ENCODE measurements at regions not wholly inside any gene's neighbourhood (a gene's known extent, or its start where the extent isn't known, plus 50 kb on each side); places are given as distances from the start of the nearest gene placed in this dataset.

DNA sequence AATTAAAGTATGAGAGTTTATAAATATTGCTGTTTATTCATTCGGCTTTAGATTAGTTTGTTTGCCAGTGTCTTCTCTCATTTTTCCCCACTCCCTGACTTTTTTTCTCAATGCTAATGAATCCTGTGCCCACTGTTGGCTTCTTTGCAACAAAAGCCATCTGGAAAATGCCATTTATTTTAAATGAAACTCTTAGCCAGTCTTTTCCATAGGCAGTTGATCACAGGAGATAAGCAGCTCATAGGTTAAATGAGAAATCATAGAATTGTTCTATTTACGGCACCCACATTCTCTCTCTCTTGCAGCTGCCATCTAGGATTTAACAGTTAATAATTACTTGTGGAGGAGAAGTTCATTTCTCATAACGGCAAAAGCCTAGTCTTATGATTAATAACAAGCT is 249.3 kb upstream of the POM121L12 start:
- TF ChIP-seq POLR2A (IDR thresholded peaks at IDR 0.05) = no peak
- no peak for TF ChIP-seq CTCF (IDR thresholded peaks at IDR 0.05)

All from right lobe of liver (tissue), 4 donors.